HG02759 (cell line): ENCODE measurements at regions not wholly inside any gene's neighbourhood (a gene's known extent, or its start where the extent isn't known, plus 50 kb on each side); places are given as distances from the start of the nearest gene placed in this dataset.
"Not testable (repeated sequence)": the region's sequence is repeated elsewhere in the genome, so short reads cannot be mapped to it uniquely, and the experiment has no call there.

Experiments
- ATAC-seq: cut with Tn5 transposase; IDR thresholded peaks from one replicate; pipeline ENCODE4 v1.9.1; 2021; ENCODE audit warnings: mild to moderate bottlenecking, moderate library complexity; ENCODE audit not compliant: unreplicated experiment

- no peak for ATAC-seq
Observed at GRCh38 chr4:64216741-64217140, 192.5 kb downstream of the TECRL start.

GRCh38 chr4:64205376-64205775 lies 203.9 kb downstream of the TECRL start:
- ATAC-seq: no peak

GRCh38 chr4:64200001-64200555 lies 209.2 kb downstream of the TECRL start:
- ATAC-seq: no peak

GRCh38 chr4:64195582-64195981 lies 213.7 kb downstream of the TECRL start:
- no peak for ATAC-seq

- ATAC-seq: no peak
Observed at GRCh38 chr4:64192731-64193412, 216.4 kb downstream of the TECRL start.

GRCh38 chr4:64174247-64174882 lies 234.9 kb downstream of the TECRL start:
- ATAC-seq: no peak

- no peak for ATAC-seq
Observed at GRCh38 chr4:64166365-64166764, 242.9 kb downstream of the TECRL start.

GRCh38 chr4:64158648-64159326 lies 250.5 kb downstream of the TECRL start:
- ATAC-seq: peak; percentile 92

- ATAC-seq: no peak
Observed at GRCh38 chr4:64157397-64157796, 251.9 kb downstream of the TECRL start.

GRCh38 chr4:64156253-64156652 lies 253.0 kb downstream of the TECRL start:
- no peak for ATAC-seq

GRCh38 chr4:64146030-64146429 lies 263.2 kb downstream of the TECRL start:
- no peak for ATAC-seq

- ATAC-seq: no peak
Observed at GRCh38 chr4:64144994-64145393, 264.3 kb downstream of the TECRL start.

GRCh38 chr4:64130907-64131306 lies 278.3 kb downstream of the TECRL start:
- ATAC-seq: no peak

- no peak for ATAC-seq
Observed at GRCh38 chr4:64125354-64125753, 283.9 kb downstream of the TECRL start.

- ATAC-seq: no peak
Observed at GRCh38 chr4:64121803-64122202, 287.4 kb downstream of the TECRL start.

- no peak for ATAC-seq
Observed at GRCh38 chr4:64105903-64106302, 303.3 kb downstream of the TECRL start.

GRCh38 chr4:64095398-64095797 lies 313.9 kb downstream of the TECRL start:
- no peak for ATAC-seq

- ATAC-seq: no peak
Observed at GRCh38 chr4:64079316-64079715, 329.9 kb downstream of the TECRL start.

- no peak for ATAC-seq
Observed at GRCh38 chr4:64068096-64068495, 341.2 kb downstream of the TECRL start.

- ATAC-seq: no peak
Observed at GRCh38 chr4:64062991-64063390, 346.3 kb downstream of the TECRL start.

- ATAC-seq: not testable (repeated sequence)
Observed at GRCh38 chr4:64037033-64037432, 372.2 kb downstream of the TECRL start.

GRCh38 chr4:64022560-64022959 lies 386.7 kb downstream of the TECRL start:
- ATAC-seq: no peak
